ENCODE measurements at regions not wholly inside any gene's neighbourhood (a gene's known extent, or its start where the extent isn't known, plus 50 kb on each side); places are given as distances from the start of the nearest gene placed in this dataset.

- TF ChIP-seq CTCF (IDR thresholded peaks at IDR 0.05), result no peak
- no peak for TF ChIP-seq POLR2AphosphoS5 (IDR thresholded peaks at IDR 0.05)
- TF ChIP-seq POLR2A (IDR thresholded peaks at IDR 0.05), result no peak
Measured at GRCh38 chr6:16956361-16956760, 145.5 kb upstream of the STMND1 start.

Measured in upper lobe of left lung (tissue), 4 donors.